Ovary (tissue), 3 donors: ENCODE measurements at regions not wholly inside any gene's neighbourhood (a gene's known extent, or its start where the extent isn't known, plus 50 kb on each side); places are given as distances from the start of the nearest gene placed in this dataset.

Source experiments
- EP300 ChIP-seq: sonication (generic); formaldehyde crosslinking; IDR thresholded peaks from one replicate; pipeline ENCODE4 v1.6.1; 2017; ENCODE audit warnings: antibody characterized with exemption
- POLR2A ChIP-seq: fragments of 450-650 bp; IDR thresholded peaks from one replicate; pipeline ENCODE4 v1.6.1; 2017; ENCODE audit warnings: antibody characterized with exemption, mild to moderate bottlenecking, moderate library complexity
- TF ChIP-seq, protein P1 (sequence below), 3 donors: fragments of 450-650 bp in 2 of 3; fragments of 200-600 bp in 1 of 3; IDR thresholded peaks; one replicate each; pipeline versions ENCODE4 v1.5.1 to v1.8.0; 2016 to 2022; ENCODE audit warnings: antibody characterized with exemption in 3 of 3, mild to moderate bottlenecking in 1 of 3
- donor health status: DM: no; HTN: no; CAD: no.

DNA sequence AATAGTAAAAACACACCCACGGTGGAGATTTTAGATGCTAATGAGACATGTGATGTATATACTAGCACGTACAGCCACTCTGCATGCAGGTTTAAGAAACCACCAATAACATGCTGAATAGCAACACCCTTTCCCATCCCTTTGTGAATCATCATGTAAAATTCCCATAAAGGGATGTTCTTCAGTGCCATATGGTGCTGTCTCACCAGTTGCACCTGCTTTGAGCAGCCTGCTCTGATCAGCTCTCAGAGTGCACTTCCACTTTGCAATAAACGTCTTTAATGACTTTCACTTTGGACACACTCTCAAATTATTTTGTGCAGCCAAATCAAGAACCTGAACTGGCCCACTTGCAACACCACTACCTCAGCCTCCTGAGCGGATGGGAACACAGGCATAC is 615.0 kb downstream of the ANKRD7 start:
- TF ChIP-seq, protein P1, sequence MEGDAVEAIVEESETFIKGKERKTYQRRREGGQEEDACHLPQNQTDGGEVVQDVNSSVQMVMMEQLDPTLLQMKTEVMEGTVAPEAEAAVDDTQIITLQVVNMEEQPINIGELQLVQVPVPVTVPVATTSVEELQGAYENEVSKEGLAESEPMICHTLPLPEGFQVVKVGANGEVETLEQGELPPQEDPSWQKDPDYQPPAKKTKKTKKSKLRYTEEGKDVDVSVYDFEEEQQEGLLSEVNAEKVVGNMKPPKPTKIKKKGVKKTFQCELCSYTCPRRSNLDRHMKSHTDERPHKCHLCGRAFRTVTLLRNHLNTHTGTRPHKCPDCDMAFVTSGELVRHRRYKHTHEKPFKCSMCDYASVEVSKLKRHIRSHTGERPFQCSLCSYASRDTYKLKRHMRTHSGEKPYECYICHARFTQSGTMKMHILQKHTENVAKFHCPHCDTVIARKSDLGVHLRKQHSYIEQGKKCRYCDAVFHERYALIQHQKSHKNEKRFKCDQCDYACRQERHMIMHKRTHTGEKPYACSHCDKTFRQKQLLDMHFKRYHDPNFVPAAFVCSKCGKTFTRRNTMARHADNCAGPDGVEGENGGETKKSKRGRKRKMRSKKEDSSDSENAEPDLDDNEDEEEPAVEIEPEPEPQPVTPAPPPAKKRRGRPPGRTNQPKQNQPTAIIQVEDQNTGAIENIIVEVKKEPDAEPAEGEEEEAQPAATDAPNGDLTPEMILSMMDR (IDR thresholded peaks at IDR 0.05) = no peak
- TF ChIP-seq POLR2A (no peak), EP300 (no peak)
